NCI-H446 (cell line): ENCODE measurements at regions not wholly inside any gene's neighbourhood (a gene's known extent, or its start where the extent isn't known, plus 50 kb on each side); places are given as distances from the start of the nearest gene placed in this dataset.
"Not testable (repeated sequence)": the region's sequence is repeated elsewhere in the genome, so short reads cannot be mapped to it uniquely, and the experiment has no call there.

ENCODE experiments used
- DNase-seq, 2 experiments: peaks; one replicate each; lab custom pipeline; 2025; lab: John Stamatoyannopoulos, UW

DNA sequence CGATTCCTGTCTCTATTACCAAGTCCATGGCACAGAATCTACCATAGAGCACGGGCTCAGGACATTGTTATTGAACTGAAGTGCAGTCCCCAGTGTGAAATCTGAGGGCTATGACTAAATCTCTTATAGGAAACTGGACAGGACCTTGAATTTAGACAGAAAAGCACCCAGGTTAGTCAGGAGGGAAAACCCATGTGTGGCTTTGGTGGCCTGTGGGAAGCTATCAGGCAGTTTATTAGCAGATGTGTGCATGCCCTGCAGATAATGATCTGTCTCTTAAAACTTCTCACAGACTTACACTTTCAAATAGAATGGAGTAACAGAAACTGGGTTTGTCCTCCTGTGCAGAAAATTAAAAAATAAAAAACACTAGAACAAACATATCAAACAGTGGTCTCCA, 610.0 kb upstream of the RAB6C start:
- DNase-seq: no peak

GRCh38 chr2:129374452-129374851, 605.0 kb upstream of the RAB6C start:
- DNase-seq: no peak

DNA sequence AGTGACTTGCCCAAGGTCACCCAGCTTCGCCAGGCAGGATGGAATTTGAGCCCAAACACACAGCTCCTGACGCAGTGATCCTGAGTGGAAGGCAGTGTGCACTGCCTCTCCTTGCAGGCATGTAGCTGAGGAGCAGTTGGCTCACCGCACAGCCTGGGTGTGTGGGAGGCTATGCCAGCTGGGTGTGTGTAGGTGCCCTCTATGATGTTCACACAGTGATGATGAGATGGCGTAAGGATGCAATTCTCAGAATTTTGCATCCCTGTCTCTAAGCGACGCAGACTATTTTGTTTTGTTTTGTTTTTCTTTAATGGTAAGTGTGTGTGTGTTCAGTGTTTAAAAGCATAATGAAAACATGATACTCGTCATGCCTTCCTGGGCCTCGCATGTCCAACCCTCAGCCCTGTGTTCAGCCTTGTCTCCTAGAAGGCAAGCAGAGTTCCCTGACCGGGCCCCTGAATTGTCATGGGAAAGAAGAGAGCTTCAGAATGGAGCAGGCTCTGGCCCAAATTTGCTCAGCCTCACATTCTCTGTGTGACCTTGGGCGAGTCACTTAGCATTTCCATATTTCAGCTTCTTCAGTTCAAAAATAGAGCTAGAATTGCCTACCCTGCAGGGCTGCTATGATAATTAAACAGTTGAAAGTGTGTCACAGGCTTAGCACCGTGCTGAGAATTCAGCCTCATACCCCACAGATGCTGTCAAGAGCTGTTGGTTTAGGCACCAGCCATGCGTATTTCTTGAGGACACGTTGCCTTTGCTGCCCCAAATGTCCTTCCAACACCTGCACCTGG, 603.6 kb upstream of the RAB6C start:
- no peak for DNase-seq

DNA sequence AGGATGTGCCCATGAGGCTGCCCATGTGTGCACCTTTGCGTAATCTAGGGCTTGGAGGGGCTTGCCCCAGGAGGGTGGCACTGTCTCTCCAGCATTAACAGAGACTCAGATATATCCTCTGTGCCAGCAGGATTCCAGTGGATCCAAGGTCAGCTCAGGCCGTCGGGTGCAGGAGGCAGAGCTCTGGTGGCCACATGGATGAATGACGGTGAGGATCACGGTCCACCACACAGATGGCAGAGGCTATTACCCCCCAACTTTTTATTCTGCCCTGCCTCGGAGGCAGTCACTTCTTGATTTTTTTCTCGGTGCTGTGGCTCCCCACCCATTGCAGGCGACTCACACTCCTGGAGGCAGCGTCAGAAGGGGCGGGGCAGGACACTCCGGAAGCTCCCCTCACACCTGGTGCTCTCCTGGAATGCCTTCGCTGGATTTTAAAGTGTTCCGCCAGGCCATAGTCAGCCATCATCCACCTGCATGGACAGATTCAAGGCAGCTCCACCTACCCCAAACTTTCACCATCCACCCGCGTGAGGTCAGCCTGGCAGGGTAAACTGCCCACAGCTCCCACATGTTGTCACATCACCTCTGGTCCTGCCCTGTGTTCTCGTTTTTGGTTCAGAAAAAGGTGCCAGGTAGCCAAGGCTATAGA, 602.9 kb upstream of the RAB6C start:
- no peak for DNase-seq

DNA sequence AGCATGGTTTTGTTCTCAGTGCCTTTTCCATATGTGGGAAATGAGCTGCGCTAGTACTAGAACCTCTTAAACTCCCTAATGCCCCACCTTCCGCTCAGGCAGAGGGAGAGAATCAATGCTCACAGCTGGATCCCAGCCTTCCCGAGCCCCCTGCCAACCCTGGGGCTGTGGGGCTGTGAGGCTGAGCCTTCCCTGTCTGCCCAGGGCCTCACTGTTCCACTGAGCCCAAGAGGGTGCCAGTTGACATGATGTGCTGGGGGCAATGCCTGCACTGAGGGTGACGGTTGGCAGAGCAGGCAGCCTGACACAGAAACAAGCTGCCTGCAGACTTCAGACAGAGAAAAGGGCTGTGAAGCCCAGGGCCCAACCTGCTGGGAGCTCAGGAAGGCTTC, 602.4 kb upstream of the RAB6C start:
- no peak for DNase-seq

- DNase-seq: no peak
Observed at GRCh38 chr2:129378186-129378585, 601.3 kb upstream of the RAB6C start.

GRCh38 chr2:129379411-129379810, 600.1 kb upstream of the RAB6C start:
- no peak for DNase-seq

DNA sequence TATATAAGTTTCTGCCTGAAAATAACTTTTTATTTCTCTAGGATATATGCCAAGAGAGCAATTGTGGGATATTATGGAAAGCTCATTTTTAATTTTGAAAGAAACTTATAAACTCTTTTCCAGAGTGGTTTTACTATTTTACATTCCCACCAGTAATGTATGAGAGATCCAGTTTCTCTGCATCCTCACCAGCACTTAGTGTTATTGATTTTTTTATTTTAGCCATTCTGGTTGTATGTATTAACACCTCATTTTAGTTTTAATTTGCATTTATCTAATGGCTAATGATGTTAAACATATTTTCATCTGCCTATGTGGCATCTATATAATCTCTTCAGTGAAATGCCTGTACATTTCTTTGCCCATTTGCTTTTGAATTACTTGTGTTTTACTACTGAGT, 597.7 kb upstream of the RAB6C start:
- no peak for DNase-seq

GRCh38 chr2:129388870-129389269, 590.6 kb upstream of the RAB6C start:
- DNase-seq: no peak

DNA sequence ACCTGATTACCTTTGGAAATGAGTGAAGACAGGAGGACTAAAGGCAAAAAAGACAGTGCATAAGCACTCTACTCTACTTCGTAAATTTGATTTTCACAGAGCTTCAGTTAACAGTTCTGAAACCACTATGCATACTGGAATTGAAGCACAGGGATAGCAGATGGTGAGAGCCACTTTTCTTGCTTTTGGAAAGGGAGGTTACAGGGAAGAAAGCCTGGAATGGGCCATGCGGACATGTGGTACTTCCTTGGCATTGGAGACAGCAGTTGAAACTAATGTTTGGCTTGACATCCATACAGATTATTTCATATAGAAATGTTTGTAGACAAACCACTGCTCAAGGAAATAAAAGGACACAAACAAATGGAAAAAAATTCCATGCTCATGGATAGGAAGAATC, 585.6 kb upstream of the RAB6C start:
- DNase-seq: no peak

DNA sequence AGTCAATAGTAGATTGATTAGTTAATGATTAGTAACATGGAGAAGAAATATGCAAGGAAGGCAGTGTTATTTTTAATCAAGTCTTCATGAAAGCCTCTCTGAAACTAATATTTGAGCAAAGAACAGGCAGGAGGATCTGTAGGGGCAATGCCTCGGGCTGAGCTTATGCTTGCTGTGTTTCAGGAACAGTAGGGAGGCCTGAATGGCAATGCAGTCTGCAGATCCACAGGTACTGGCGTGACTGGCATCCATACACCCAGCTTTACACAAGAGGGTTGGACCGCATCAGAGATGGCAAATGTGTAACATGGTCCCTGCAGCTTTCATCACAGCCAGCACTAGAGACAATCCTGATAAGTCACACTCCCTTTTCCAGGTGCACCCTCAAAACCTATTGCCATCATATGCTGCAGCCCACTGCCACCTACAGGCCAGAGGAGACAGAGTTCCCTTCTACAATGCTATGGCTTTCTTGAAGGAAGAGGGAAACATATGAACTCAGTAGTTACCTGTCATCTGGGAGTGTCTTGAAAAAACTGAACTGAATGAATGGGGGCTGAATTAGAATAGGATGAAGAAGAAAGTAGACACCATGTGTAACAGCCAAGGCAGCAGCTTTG, 582.4 kb upstream of the RAB6C start:
- DNase-seq: peak in 1 of 2 experiments; percentile 2

DNA sequence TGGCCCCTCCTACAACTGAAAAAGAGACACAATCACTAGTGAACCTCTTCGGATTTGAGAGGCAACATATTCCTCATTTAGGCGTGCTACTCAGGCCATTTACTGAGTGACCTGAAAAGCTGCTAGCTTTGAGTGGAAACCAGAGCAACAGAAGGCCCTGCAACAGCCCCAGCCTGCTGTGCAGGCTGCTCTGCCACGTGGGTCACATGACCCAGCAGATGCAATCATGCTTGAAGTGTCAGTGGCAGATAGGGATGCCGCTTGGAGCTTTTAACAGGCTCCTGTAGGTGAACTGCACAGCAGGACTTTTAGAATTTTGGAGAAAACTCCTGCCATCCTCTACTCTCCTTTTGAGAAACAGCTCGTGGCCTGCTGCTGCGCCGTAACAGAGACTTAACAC, 578.6 kb upstream of the RAB6C start:
- DNase-seq: no peak

- DNase-seq: no peak
Observed at GRCh38 chr2:129402076-129402475, 577.4 kb upstream of the RAB6C start.

- no peak for DNase-seq
Observed at GRCh38 chr2:129404000-129404685, 575.3 kb upstream of the RAB6C start.

GRCh38 chr2:129408570-129408969, 570.9 kb upstream of the RAB6C start:
- DNase-seq: no peak

GRCh38 chr2:129417041-129417440, 562.4 kb upstream of the RAB6C start:
- DNase-seq: not testable (repeated sequence)

- no peak for DNase-seq
Observed at GRCh38 chr2:129422028-129422427, 557.4 kb upstream of the RAB6C start.

DNA sequence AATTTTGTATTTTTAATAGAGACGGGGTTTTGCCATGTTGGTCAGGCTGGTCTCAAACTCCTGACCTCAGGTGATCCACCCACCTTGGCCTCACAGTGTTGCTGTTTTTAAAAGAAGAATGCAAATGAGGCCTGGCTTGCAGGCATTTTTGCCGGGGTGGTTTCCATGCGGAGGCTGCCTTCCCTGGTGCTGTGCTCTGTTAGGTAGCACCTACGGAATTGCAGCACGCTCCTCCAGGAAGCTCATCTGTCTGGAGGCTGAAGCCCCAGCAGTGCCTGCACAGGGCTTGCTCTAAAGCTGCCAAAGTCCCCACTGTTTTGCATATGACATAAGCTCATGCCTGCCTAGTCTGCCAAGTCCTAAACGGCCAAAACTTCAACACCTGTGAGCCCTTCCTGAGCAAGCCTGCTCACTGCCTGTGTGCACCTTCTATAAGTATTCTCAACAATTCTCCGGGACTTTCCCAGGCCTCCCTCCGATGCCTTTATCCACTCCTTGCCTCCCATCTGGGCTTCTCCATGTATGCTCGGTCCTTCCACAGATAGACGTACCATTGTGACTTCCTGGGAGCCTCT, 551.3 kb upstream of the RAB6C start:
- DNase-seq: no peak

- no peak for DNase-seq
Observed at GRCh38 chr2:129430911-129431310, 548.6 kb upstream of the RAB6C start.

GRCh38 chr2:129431881-129432280, 547.6 kb upstream of the RAB6C start:
- no peak for DNase-seq

DNA sequence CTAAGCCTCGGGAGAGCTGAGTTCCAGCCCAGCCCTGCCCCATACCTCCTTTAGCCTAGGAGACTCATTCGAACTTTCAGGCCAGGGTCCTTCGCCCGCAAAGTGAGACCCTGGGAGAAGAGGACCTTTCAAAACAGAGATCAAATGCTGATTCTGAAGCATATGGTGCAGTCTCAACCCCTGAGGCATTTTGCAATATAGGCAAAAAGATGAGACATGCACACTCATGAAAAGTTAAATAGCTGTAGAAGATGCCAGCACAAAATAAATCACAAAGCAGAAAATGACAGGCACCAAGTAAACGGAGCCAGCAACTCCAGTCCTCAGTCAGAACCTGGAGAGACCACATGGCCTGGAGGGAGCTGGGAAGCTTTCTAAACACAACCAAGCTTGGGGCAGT, 542.7 kb upstream of the RAB6C start:
- DNase-seq: no peak

DNA sequence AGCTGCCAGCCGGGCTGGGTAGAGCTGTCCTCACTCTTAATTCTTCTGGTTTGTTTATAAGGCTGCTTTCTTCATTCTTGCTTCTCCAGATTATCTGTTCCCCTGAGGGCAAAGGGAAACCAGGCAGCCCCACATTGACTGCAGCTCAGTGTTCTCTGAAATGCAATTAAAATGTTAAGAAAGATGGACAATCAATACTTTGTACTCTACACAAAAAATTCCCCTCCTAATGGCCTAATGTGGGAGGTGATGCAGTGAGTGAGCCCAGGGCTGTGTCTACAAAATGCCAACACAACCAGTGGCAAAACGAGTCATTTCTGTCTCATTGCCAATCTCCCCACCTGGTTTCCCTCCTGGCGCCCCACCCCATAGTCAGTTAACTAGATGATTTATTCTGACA, 541.7 kb upstream of the RAB6C start:
- DNase-seq: no peak
